Right forelimb (tissue), 1 donor: ENCODE measurements at regions not wholly inside any gene's neighbourhood (a gene's known extent, or its start where the extent isn't known, plus 50 kb on each side); places are given as distances from the start of the nearest gene placed in this dataset.
"Not testable (repeated sequence)": the region's sequence is repeated elsewhere in the genome, so short reads cannot be mapped to it uniquely, and the experiment has no call there.

Source experiments
- DNase-seq: peaks from one replicate; pipeline ENCODE4 v3.0.0-alpha.2; 2018

DNA sequence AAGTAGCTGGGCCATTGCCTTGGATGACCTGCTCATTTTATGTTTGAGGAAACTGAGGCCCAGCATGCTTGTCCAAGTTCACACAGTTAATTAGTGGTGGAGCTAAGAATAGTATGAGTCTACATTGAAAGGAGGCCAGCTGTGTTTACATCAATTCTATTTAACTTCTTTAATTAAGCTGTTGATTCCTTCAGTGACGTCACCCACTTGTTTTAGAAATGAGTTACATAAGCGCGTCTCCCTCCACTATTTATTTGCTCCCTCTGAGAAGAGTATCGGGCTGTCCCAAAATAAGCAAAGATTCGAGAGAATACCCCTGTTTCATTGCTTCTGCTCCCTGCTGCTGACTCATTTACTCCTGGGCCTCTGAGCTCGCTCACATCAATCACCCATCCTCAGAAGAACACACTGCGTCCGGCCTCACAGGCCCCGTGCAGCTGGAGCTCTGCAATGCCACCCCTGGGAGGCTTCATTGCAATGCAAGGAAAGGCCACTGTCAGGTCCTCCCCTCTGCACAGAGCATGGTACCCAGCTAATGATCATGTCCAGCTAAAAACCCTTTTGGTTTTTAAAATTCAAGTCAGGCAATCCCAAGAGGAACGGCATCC is 74.8 kb upstream of the BMP2 start:
- no peak for DNase-seq

DNA sequence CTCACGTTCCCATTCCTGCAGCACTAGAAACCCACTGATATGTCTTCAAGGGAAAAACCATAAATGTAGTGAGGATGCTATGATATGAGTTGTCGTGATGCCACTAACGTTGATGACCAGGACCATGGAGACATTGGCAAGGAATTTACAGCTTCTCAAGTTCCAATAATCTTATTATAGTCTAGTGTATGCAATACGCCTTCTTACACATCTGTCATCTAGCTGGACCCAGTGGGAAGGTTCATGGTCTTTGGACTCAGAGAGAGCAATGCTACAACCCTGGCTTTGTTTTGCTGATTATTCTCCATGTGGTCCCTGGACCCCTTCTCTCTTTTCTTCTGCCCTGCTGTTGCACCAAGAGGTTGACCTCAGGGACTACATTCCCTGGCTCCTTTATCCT is 76.0 kb upstream of the BMP2 start:
- DNase-seq = no peak

DNA sequence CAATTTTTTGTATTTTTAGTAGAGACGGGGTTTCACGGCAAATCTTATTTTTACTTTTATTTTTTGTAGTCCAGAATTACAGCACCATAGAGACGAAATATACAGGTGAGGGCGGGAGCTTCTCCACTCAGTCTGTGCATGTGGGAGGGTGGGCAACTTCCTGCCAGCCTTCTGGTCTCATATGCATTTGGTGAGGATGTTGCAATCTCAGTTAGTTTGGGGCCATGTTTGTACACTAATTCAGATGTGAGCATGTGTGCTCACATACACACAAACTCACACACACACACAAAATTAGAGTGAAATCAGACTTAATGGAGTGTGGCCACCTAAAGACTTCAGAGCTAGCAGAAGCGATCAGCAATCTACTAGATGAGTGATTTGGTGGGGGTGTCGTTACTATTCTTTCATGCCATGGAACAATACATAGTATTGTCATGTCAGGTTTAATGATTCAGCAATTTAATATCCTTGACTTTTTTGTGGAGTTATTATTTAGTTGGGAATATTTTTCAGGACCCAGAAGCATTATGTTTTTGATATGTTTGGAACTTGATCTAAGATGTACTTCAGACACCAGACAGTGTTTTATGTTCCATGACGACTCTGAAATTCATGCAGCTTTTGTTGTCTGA is 78.0 kb upstream of the BMP2 start:
- DNase-seq = no peak

DNA sequence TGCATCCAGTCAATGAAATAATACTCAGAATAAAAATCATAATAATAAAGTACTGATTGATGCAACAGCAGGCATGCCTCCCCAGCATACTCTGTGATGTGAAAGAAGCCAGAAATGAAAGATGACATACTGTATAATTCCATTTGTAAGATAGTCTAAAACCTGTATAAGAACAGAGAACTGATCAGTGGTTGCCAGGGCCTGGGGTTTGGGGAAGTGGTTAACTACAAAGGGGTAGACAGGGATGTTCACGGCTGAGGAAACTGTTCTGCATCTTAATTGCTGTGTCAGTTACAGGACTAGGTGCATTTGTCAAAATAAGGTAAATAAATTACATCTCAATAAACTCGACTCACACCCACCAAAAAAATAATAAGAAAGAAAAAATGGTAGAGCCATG is 81.3 kb upstream of the BMP2 start:
- DNase-seq = no peak

DNA sequence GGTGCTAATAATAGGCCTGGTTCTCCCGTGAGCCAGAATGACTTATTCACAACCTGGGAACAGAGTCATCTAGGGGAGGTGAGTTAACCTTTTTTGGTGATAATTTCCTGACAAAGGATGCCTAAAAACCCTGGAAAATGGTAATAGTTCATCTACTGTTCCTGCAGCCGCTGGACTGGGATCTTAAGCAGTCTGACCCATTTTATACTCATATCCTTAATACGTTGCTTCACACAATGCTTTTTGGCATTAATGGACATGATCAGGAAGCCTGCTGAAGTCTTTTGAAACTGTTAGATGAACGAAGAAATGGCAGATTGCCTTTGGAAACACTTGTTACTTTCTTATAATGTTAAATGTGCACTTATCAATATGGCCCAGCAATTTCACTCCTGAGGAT is 81.9 kb upstream of the BMP2 start:
- DNase-seq = no peak

DNA sequence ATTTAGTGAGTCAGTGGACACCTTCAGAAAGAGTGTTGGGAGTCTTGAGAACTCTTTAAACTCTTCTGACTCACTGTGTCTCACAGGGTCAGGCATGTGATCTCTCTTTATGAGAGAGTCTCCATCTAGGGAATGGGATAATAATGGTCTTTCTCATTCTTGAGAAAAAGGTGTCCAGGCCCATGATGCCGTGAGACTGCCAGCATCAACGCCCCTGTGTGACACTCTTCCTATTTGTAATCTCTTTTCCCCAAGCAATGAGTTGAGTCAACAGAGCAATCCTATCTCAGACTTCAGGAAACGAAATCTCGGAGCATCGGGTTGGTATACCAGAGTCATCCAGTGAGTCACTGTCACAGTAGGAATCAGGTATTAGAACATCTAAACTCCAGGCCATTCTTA is 82.3 kb upstream of the BMP2 start:
- DNase-seq = no peak

DNA sequence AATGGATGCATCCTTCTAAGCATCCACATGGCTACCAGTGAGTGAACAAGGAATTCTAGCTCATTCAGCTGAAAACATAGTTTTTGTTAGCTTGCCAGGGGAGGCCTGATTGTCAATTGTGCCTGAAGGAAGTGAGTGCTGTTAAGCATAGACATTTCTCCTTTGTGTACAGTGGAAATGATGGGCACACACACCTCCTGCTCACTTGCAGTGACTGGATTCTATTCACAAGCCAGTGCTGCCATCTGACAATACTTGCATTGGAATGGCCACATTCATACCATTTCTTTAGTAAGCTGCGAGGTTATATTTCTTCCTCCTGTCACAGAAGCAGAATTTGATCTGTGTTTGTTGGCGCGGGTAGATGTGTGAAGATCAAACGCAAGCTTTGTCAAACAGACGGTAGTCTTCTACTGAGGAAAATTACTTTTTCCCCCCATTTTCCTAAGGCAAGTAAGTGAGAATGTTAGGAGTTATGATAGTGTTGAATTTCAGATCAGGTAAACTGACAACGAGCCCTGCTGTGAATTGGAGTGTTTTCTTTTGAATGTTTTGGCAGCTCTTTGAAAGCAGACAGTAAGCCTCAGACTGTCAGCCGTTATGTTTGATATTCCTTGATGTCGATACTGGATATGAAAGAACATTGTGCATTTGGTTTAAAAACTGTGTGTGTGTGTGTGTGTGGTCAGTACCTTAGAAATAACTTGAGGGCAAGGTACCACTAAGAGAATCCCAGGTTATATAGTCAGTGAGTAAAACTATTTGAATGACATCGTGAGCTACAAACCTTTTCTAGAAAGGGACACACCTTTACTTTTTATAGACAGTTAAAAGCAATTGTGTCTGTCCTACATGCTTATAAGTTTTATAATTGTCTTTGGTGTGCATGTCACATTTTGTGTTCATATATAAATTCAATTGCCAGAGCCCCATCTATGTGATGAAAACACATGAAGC is 84.2 kb upstream of the BMP2 start:
- no peak for DNase-seq

DNA sequence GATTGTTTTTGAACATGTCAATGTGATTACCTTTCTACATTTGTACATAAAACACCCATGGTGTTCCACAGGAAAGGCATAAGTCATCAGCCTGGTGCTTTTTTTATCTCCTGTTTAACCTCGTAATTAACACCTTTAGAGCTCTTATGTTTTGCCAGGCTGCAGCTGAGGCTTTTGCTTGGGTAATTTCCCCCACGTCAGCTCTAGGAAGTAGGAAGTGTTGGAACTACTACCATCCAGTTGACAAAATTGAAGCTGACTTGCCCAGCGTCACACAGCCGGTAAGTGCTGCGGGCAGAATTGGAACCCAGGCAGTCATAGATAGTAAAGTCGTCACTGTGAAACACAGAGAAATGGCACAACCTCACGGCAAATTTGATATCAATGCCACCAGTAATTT is 86.6 kb upstream of the BMP2 start:
- no peak for DNase-seq

DNA sequence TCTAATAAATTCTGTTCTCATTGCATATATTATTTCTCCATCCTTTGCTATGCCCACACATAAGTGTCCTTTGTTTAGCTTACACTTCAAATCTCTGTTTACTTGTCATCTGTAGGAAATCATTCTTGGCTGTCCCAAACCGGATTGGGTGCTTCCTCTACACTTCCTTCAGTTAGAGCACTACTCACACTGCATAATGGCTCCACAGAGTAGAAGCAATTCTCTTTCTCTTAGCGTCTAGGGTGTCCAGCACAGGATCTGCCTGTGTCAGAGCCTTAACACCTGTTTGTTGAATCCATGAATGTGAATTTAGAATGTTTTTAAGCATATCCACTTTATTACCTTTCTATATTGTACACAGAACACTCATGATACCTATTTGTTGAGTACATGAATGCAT is 87.0 kb upstream of the BMP2 start:
- DNase-seq = no peak

DNA sequence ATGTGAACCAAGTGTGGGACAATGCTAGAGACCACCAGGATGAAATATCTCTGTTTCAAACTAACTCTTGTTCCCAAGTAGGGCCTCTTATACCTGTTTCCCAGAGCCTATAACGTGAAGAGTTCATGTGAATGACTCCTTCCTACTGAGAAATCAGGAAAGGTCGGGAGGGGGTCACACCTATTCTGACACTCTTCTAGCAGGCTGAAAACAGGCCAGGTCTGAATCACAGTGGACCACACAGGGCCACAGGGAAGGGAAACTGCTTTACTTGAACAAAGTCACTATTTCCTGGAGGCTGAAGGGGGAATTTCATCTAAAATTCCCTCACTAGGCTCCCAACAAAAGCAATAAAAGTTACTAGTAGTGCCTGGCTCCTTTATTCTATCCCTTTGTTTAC is 88.4 kb upstream of the BMP2 start:
- DNase-seq = no peak

DNA sequence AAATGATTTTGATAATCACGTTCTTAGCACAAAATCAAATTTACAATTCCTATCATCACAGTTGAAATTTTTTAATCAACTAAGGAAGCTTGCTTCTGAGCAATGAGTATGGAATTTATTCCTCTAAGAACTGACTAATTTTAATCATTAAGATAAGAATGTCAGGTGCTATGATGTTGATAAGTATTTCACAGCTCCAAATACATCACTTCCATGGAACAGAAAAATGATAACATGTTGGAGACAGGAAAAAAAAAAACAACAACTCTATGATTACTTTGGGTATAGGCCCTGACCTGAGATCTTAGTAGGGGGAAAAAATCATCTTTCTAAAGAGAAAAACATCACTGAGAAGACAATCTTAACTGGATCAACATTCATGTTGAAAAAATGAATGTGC is 89.4 kb upstream of the BMP2 start:
- no peak for DNase-seq

DNA sequence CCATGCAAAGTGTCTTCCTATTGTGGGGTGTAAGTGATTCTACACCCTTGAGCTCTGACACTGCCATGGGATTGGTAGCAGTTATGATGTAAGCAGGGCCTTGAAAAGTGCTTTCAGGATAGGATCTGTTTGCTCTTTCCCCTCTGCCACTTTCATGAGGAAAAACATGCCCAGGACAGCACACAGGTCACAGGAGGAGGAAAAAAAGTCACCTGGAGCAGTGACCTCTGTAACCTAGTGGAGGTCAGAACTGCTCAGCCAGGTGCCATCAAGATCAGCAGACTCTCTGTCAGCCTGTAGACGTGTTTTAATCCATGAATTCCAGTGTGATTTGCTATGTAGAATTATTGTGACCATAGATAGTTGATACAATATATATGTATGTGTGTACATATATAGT is 92.7 kb upstream of the BMP2 start:
- no peak for DNase-seq

DNA sequence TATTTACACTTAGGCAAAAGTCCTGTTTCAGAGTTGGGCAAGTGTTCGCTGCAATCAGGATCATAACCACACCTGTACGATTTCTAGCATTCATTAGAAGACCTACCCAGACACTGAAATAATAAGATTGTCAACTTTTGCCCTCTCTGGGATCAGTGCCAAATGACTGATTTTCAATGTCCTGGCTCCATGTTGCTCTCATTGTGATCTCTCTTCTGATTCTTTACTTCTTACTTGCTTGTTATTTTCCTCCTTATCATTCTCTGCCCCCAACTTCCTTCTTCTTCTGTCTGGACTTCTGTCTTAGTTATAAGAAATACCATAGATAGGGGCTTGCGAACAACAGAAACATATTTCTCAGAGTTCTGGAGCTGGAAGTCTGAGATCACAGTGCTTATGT is 94.4 kb upstream of the BMP2 start:
- no peak for DNase-seq

DNA sequence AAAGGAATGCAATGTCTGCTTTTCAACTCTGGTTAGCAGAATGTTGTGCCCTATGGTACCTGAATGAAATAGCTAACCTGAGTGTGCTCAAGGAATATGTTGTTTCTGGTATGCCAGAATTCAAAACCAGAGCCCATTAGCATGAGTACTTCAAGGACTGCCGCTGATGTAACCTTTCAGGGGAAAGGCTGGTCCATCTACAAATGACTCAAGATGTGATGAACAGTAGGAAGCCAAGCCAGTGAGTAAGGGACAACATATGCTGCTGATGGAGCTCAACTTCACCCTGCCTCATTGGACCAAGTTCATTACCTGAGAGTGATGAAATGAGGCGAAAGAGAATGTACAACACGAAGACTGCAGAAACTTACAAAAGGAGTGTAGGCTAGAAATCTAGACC is 95.7 kb upstream of the BMP2 start:
- DNase-seq = no peak

DNA sequence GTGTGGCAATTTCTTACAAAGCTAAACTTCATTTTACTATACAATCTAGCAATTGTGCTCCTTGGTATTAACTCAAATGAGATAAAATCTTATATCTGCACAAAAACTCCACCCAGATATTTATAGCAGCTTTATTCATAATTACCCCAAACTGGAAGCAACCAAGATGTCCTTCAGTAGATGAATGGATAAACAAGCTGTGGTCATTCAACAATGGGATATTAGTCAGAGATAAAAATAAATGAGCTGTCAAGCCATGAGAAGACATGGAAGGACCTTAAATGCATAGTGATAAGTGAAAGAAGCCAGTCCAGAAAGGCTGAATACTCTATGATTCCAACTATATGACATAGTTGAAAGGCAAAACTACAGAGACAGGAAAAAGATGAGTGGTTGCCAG is 98.9 kb upstream of the BMP2 start:
- DNase-seq = no peak

DNA sequence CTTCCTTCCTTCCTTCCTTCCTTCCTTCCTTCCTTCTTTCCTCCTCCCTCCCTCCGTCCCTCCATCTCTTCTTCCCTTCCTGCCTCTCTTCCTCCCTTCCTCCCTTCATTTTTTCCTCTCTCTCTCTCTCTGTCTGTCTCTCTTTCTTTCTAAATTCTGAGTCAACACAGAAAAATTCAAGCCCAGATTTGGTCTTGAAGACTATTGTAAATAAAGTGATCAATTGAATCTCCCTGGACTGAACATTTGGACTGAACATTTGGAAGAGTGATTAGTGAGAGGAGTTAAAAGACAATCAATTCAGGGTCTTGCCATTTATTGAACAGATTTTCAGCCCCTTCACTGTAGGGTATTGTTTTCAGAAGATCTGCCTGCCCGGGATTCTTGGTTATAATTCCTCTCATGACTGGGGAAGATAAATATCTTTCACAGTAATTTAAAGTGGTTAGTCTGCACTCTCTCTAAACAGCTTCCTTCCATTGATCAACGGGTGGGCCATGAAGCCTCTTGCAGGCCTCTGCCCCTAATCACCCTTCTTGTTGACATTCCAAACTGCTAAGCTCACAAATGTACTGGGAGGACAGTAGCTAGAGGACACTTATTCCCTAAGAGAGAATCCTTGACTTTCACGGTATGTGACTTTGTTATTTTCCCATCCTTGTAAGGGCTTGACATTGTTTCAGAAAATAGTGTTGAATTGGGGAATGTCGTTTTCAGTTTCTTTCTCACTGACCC is 101.7 kb upstream of the BMP2 start:
- no peak for DNase-seq

DNA sequence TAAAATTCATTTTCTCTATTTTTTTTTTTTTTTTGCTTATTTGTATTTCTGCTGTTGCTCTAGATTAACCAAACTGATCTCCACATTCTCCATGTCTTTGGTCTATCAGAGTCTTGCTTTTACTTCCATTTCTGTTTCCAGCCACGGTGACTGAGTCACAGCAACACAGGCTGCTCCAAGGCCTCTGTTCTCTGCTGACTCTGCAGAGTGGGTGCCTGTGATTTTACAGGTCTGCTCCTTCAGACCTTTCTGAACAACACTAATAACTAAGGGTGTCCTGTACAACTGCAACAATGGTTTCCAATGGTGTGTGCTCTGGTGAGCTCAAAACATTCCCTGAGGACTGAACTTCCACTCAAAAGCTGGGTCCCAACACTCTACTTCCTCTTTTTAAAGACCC is 102.3 kb upstream of the BMP2 start:
- DNase-seq = no peak

DNA sequence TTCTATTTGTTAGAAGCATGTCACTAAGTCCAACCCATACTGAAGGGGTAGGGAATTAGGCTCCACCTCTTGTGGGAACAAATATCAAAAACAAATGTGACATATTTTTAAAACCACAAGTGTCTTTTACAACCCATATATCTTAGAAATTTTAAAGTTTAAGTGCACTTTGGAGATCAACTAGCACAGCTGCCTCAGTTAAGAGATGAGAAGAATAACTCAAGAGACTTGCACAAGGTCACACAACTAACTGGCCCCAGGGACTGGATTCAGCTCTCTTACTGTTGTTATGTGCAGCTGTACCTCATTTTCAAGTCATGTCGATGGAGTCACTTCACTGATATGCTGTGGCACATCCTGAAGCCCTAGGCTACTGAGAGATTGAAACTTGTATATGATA is 102.9 kb upstream of the BMP2 start:
- no peak for DNase-seq

DNA sequence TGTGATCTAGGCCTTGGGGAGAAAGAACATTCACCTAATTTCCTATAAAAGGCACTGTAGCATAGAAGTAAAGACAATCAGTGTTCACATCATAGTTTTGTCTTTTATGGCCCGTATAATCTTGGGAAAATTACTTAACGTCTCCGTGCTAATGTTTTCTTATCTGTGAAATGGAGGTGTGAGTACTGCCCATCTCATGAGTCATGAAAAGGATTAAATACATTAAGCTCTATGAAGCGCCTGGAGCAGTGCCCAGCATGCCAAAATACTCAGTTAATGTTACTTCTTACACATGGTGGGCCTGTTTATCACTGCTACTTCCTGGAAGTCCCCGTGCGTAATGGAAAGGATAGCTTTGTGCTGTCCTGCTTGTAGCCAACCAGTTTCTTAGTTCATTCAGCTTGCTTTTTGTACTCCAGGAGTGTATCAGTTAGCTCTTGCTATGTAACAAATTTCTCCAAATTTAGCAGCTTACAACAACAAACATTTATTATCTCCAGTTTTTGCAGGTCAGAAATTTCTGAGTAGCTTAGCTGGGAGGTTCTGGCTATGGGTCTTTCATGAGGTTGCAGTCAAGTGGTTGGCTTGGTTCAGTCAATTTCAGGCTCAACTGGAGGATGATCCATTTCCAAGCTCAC is 103.6 kb upstream of the BMP2 start:
- DNase-seq = no peak

DNA sequence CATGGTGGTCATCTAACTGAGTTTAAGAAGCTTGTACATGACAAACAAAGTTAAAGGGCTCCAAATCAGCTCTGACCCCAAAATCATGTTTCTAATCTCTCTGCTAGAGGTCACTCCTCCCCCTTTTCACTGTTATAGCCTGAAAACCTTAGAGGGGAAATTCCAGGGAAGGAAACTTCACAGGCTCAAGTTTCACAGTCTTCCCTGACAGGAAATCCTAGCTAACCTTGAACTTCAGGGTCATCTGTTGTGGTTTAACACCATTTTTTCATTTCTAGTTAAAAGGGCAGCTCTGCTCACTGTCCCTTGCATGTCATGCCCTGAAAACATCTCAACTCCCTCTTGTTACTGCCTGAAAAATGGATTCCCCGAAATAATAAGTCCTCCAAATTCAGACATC is 104.4 kb upstream of the BMP2 start:
- no peak for DNase-seq

DNA sequence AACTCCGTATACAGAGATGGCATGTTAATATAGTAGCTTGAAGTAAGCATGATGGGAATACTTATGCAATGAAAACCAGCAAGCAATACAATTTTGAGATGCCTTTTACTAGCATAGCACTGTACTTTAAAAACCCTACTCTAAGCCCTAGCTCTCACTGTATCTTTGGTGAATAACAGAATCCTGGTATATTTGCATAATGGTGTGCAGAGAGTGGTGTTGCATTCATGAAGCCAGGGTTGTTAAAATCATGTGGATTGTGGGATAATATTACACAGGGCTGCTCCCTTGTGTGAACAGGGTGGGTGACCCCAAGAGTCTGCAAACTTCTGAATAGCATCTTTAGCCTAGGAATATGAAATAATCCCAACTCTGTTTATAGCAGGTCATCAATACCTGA is 105.2 kb upstream of the BMP2 start:
- DNase-seq = no peak

DNA sequence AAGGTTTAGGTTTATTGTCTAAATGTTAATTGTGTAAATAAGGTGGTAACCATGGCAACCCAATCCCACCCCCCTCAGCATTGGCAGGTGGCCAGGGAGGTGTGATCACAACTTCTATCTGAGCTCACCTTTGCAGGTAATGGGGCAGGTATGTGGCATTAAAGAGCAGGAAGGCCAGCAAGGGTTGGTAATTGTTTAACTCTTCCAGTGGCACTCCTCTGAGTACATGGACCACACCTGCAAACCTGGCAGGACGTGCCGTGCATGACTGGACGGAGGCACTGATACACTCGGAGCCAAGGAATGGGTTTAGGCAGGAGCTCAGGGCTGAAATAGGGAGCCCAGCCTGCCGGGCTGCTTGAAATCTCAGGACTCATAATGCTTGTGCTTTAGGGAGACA is 107.0 kb upstream of the BMP2 start:
- DNase-seq = no peak

DNA sequence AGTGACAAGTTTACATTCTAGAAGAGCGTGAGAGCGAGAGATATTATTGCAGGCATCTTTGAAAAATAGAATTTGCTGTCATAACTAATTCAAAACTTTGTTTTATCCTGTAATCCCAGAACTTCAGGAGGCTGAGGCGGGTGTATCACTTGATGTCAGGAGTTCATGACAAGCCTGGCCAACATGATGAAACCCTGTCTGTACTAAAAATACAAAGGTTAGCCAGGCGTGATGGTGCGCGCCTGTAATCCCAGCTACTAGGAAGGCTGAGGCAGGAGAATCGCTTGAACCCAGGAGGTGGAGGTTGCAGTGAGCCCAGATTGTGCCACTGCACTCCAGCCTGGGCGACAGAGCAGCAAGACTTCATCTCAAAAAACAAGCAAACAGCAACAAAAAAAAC is 108.6 kb upstream of the BMP2 start:
- not testable (repeated sequence) for DNase-seq
